ENCODE measurements at regions not wholly inside any gene's neighbourhood (a gene's known extent, or its start where the extent isn't known, plus 50 kb on each side); places are given as distances from the start of the nearest gene placed in this dataset.

- Mint-ChIP-seq H3K36me3 (no peaks in the 10 kb centered on the region), H3K4me3 (no peak overlapping the region), H3K4me1 (no peaks in the 10 kb centered on the region), H3K9me3 (ENCODE audit: low read depth) (peaks cover 18% of the 10 kb centered on the region), H3K27me3 (no peaks in the 10 kb centered on the region), H3K27ac (no peak overlapping the region)
- DNase-seq (no peak), ATAC-seq (no peak)
- CTCF ChIA-PET, result no interaction called here
Observed at GRCh38 chr16:48946686-48947370, 334.8 kb downstream of the CBLN1 start.

GRCh38 chr16:48942996-48943395 is 333.0 kb upstream of the N4BP1 start:
- H3K27ac Mint-ChIP-seq, result no peak overlapping the region
- peaks cover 9% of the 10 kb centered on the region for H3K9me3 Mint-ChIP-seq (ENCODE audit: low read depth)
- ATAC-seq (no peak), DNase-seq (no peak)
- H3K4me1 Mint-ChIP-seq, result no peaks in the 10 kb centered on the region
- H3K4me3 Mint-ChIP-seq, result no peak overlapping the region
- no peaks in the 10 kb centered on the region for H3K27me3 Mint-ChIP-seq
- no peaks in the 10 kb centered on the region for H3K36me3 Mint-ChIP-seq
- CTCF ChIA-PET, result no interaction called here

GRCh38 chr16:48936811-48937210 is 326.8 kb upstream of the N4BP1 start:
- CTCF ChIA-PET, result no interaction called here

GRCh38 chr16:48932216-48932855 is 322.4 kb upstream of the N4BP1 start:
- ATAC-seq, result no peak
- CTCF ChIA-PET, result no interaction called here
- Mint-ChIP-seq H3K36me3 (no peaks in the 10 kb centered on the region), H3K27ac (no peak overlapping the region), H3K4me1 (no peaks in the 10 kb centered on the region), H3K9me3 (ENCODE audit: low read depth) (peaks cover 10% of the 10 kb centered on the region), H3K27me3 (no peaks in the 10 kb centered on the region), H3K4me3 (no peak overlapping the region)
- DNase-seq, result no peak

More at GRCh38 chr16:48936811-48937210, 326.8 kb upstream of the N4BP1 start:
- H3K27me3 Mint-ChIP-seq, result no peaks in the 10 kb centered on the region
- H3K36me3 Mint-ChIP-seq, result no peaks in the 10 kb centered on the region
- DNase-seq (no peak), ATAC-seq (no peak)
- H3K4me3 Mint-ChIP-seq, result no peak overlapping the region
- H3K27ac Mint-ChIP-seq, result no peak overlapping the region
- peaks cover 5% of the 10 kb centered on the region for H3K9me3 Mint-ChIP-seq (ENCODE audit: low read depth)
- H3K4me1 Mint-ChIP-seq, result no peaks in the 10 kb centered on the region

DNA sequence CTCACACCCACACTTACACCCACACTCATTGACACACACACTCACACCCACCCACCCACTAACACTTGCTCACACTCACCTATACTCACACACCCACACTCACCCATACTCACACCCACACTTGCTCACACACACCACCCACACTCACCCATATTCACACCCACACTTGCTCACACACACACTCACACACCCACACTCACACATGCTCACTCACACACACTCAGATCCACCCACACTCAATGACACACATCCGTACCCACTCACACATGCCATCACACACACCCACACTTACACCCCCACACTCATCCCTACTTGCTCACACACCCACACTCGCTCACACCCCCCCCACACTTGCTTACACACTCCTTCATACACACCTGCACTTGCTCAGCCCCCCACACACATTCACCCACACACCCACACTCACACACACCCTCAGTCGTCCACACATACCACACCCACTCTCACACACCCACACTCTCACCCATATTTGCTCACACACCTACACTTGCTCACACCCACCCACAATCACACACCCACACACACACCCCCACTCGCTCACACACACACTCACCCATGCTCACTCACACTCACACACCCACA is 321.1 kb upstream of the N4BP1 start:
- Mint-ChIP-seq H3K4me3 (no peak overlapping the region), H3K4me1 (no peaks in the 10 kb centered on the region), H3K27me3 (no peaks in the 10 kb centered on the region), H3K27ac (no peak overlapping the region), H3K9me3 (ENCODE audit: low read depth) (peaks cover 13% of the 10 kb centered on the region), H3K36me3 (no peaks in the 10 kb centered on the region)
- ATAC-seq (no peak), DNase-seq (no peak)
- CTCF ChIA-PET, result no interaction called here

GRCh38 chr16:48919791-48920190 is 309.8 kb upstream of the N4BP1 start:
- H3K27ac Mint-ChIP-seq, result no peak overlapping the region

GRCh38 chr16:48918520-48919258 is 308.7 kb upstream of the N4BP1 start:
- ATAC-seq (no peak), DNase-seq (no peak)
- CTCF ChIA-PET, result no interaction called here
- H3K4me1 Mint-ChIP-seq, result no peaks in the 10 kb centered on the region
- no peaks in the 10 kb centered on the region for H3K36me3 Mint-ChIP-seq
- H3K27ac Mint-ChIP-seq, result no peak overlapping the region
- H3K27me3 Mint-ChIP-seq, result no peaks in the 10 kb centered on the region
- no peaks in the 10 kb centered on the region for H3K9me3 Mint-ChIP-seq (ENCODE audit: low read depth)
- no peak overlapping the region for H3K4me3 Mint-ChIP-seq

More at GRCh38 chr16:48919791-48920190, 309.8 kb upstream of the N4BP1 start:
- no peaks in the 10 kb centered on the region for H3K4me1 Mint-ChIP-seq
- H3K9me3 Mint-ChIP-seq (ENCODE audit: low read depth), result no peaks in the 10 kb centered on the region
- H3K36me3 Mint-ChIP-seq, result no peaks in the 10 kb centered on the region
- ATAC-seq, result no peak
- CTCF ChIA-PET, result no interaction called here
- no peak overlapping the region for H3K4me3 Mint-ChIP-seq
- no peaks in the 10 kb centered on the region for H3K27me3 Mint-ChIP-seq
- DNase-seq, result no peak

DNA sequence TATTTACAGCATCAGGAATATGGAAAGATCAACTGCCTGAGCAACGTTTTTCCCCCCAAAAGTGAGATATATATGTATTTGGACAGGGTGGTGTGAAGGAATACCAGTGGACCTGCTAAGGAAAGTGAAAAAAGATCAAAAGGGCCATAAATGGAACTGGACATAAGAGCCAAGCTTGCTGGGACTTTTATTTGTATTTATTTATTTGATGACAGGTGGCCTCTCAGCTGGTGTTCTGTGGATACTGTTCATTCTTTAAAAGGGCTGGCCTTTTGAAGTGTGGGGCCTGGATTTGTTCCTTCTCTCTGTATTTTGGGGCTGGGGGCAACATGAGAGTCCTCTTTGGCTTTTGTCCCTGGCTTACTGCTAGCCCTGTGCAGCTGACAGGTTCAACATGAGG is 306.6 kb upstream of the N4BP1 start:
- CTCF ChIA-PET, result no interaction called here
- no peak overlapping the region for H3K27ac Mint-ChIP-seq
- no peaks in the 10 kb centered on the region for H3K9me3 Mint-ChIP-seq (ENCODE audit: low read depth)
- H3K36me3 Mint-ChIP-seq, result no peaks in the 10 kb centered on the region
- no peak overlapping the region for H3K4me3 Mint-ChIP-seq
- no peak for DNase-seq
- no peaks in the 10 kb centered on the region for H3K4me1 Mint-ChIP-seq
- ATAC-seq, result no peak
- H3K27me3 Mint-ChIP-seq, result no peaks in the 10 kb centered on the region

GRCh38 chr16:48914070-48914469 is 304.1 kb upstream of the N4BP1 start:
- no peak overlapping the region for H3K4me3 Mint-ChIP-seq
- no peak for ATAC-seq
- H3K27me3 Mint-ChIP-seq, result no peaks in the 10 kb centered on the region
- H3K4me1 Mint-ChIP-seq, result no peaks in the 10 kb centered on the region
- DNase-seq, result no peak
- CTCF ChIA-PET, result no interaction called here
- no peaks in the 10 kb centered on the region for H3K36me3 Mint-ChIP-seq
- no peaks in the 10 kb centered on the region for H3K9me3 Mint-ChIP-seq (ENCODE audit: low read depth)
- no peak overlapping the region for H3K27ac Mint-ChIP-seq

DNA sequence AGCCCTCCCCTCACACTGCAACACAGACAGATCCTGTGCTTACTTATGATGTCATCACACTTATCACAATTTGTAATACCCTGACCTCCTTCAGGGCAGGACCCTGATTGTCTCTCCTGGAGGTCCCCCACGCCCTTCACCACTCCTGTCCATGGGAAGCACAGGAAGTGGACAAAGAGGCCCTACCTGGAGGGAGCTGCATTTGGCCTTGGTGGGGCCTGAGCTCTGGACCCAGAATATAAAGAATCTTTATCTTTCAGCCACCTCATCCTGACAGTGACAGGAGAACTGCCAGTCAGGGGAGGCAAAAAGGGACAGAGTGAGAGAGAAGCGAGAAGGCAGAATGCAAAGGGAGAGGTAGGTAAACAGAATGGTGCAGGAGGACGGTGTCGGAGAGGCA is 303.4 kb upstream of the N4BP1 start:
- DNase-seq, result no peak
- CTCF ChIA-PET, result no interaction called here

GRCh38 chr16:48912360-48912759 is 302.4 kb upstream of the N4BP1 start:
- DNase-seq (no peak), ATAC-seq (no peak)
- Mint-ChIP-seq H3K27ac (no peak overlapping the region), H3K9me3 (ENCODE audit: low read depth) (no peaks in the 10 kb centered on the region), H3K27me3 (no peaks in the 10 kb centered on the region), H3K4me1 (no peaks in the 10 kb centered on the region), H3K4me3 (no peak overlapping the region), H3K36me3 (no peaks in the 10 kb centered on the region)
- CTCF ChIA-PET, result no interaction called here

More for the DNA sequence above, 303.4 kb upstream of the N4BP1 start:
- no peaks in the 10 kb centered on the region for H3K27me3 Mint-ChIP-seq
- ATAC-seq, result no peak
- no peaks in the 10 kb centered on the region for H3K36me3 Mint-ChIP-seq
- no peak overlapping the region for H3K27ac Mint-ChIP-seq
- H3K4me1 Mint-ChIP-seq, result no peaks in the 10 kb centered on the region
- H3K4me3 Mint-ChIP-seq, result no peak overlapping the region
- H3K9me3 Mint-ChIP-seq (ENCODE audit: low read depth), result no peaks in the 10 kb centered on the region

DNA sequence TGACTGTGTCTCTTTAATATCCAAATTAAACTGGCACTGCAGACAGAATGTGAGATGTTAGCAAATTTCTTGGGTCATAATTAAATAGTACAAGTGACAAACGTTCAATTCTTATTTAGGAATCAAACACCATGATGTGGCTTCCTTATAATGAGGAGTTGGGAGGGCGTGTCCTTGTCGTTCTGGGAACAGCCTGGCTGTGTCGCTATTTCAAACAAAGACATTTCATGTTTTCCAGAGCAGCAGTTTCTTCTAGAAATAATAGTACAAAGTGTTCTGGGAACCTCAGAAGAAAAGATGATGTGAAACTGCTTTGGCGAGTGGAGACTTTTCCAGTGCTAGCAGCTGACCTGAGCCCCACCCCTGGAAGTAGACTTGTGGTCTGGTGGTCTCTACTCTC is 301.7 kb upstream of the N4BP1 start:
- H3K9me3 Mint-ChIP-seq (ENCODE audit: low read depth), result no peaks in the 10 kb centered on the region
- no peak for DNase-seq
- ATAC-seq, result no peak
- H3K4me3 Mint-ChIP-seq, result no peak overlapping the region
- no peaks in the 10 kb centered on the region for H3K27me3 Mint-ChIP-seq
- no peaks in the 10 kb centered on the region for H3K4me1 Mint-ChIP-seq
- H3K36me3 Mint-ChIP-seq, result no peaks in the 10 kb centered on the region
- no peak overlapping the region for H3K27ac Mint-ChIP-seq
- CTCF ChIA-PET, result no interaction called here

DNA sequence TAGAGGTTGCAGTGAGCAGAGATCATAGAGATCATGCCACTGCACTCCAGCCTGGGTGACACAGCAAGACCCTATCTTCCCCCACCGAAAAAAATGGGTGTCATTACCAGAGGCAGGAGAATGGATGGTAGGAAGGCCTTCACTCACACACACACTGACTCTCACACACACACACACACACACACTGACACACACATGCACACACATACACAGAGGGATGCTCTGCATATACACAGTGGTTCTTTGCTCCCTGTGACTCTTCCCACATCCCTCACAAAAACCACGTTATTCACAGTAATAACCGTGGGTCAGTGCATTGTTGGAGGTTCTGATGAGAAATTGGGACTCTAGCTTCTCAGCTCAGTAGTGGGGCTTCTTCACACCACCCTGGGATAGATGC is 300.2 kb upstream of the N4BP1 start:
- Mint-ChIP-seq H3K4me1 (no peaks in the 10 kb centered on the region), H3K36me3 (no peaks in the 10 kb centered on the region), H3K27me3 (no peaks in the 10 kb centered on the region), H3K4me3 (no peak overlapping the region), H3K9me3 (ENCODE audit: low read depth) (no peaks in the 10 kb centered on the region), H3K27ac (no peak overlapping the region)
- CTCF ChIA-PET, result no interaction called here
- ATAC-seq, result no peak
- DNase-seq, result no peak

DNA sequence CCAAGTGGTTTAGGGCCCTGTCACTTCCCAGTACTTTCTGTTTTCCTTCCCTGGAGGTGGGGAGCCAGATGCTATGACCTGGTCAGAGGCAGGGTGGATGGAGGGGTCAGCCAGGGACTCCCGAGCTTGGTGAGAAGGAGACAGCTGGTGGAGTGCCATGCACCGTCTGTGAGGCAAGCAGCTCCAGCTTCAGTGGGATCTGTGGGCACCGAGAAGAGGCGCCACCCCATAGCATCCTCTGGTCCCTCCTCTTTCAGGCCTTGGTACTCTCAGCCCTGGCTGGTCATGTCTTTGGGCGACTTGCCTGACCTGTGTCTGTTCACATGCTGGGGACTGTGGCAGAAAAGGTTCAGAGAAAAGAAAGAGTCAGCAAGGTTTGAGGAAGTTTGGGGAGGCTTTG is 299.3 kb upstream of the N4BP1 start:
- DNase-seq (no peak), ATAC-seq (no peak)
- no peaks in the 10 kb centered on the region for H3K4me1 Mint-ChIP-seq
- no peak overlapping the region for H3K4me3 Mint-ChIP-seq
- CTCF ChIA-PET, result no interaction called here
- H3K9me3 Mint-ChIP-seq (ENCODE audit: low read depth), result no peaks in the 10 kb centered on the region
- H3K36me3 Mint-ChIP-seq, result no peaks in the 10 kb centered on the region
- no peaks in the 10 kb centered on the region for H3K27me3 Mint-ChIP-seq
- H3K27ac Mint-ChIP-seq, result no peak overlapping the region

Data from activated CD8-positive, alpha-beta memory T cell treated with anti-CD3 and anti-CD28 coated beads, Interleukin-2, amount 10 ng/mL, durations not matched to agents 7 days and 5 days (primary cell).